DND-41 (cell line): ENCODE measurements at regions not wholly inside any gene's neighbourhood (a gene's known extent, or its start where the extent isn't known, plus 50 kb on each side); places are given as distances from the start of the nearest gene placed in this dataset.

Experiments used
- ATAC-seq: fragments of 200-7000 bp; cut with Tn5 transposase; 3 replicates; pipeline ENCODE4 v1.9.1; 2021; ENCODE audit warnings: low read depth; ENCODE audit not compliant: insufficient read depth
- DNase-seq: peaks from one replicate; pipeline ENCODE4 v3.0.0-alpha.2; 2020
- H2AFZ ChIP-seq: 2 replicates; pipeline ENCODE4 v1.6.0; 2012; ENCODE audit warnings: low read depth, low read length
- H3K27ac ChIP-seq: 2 replicates; pipeline ENCODE4 v1.5.1; 2012; ENCODE audit warnings: low read length, inconsistent platforms
- H3K27me3 ChIP-seq: fragments of 200-600 bp; sonication (generic); 2 replicates; pipeline ENCODE4 v1.6.0; 2012; ENCODE audit warnings: low read length, mild to moderate bottlenecking, inconsistent platforms; ENCODE audit not compliant: insufficient read depth, poor library complexity
- H3K36me3 ChIP-seq: 2 replicates; pipeline ENCODE4 v1.5.1; 2012; ENCODE audit warnings: low read length, inconsistent platforms; ENCODE audit not compliant: insufficient read depth
- H3K4me1 ChIP-seq: 2 replicates; pipeline ENCODE4 v1.5.1; 2012; ENCODE audit warnings: mild to moderate bottlenecking, low read length; ENCODE audit not compliant: insufficient read depth
- H3K4me2 ChIP-seq: 2 replicates; pipeline ENCODE4 v1.6.0; 2012; ENCODE audit warnings: mild to moderate bottlenecking, moderate library complexity, low read length, inconsistent platforms; ENCODE audit not compliant: insufficient read depth
- H3K4me3 ChIP-seq, 2 experiments: fragments of 200-600 bp in 1 of 2; shearing (Covaris generic) in 1 of 2; 2 replicates each; pipeline ENCODE4 v1.5.1; 2012 to 2016; ENCODE audit warnings: inconsistent platforms in 2 of 2, low read length in 2 of 2, mild to moderate bottlenecking in 2 of 2, low read depth in 1 of 2, moderate library complexity in 1 of 2
- H3K79me2 ChIP-seq: 2 replicates; pipeline ENCODE4 v1.6.0; 2012; ENCODE audit warnings: low read length, inconsistent platforms; ENCODE audit not compliant: insufficient read depth
- H3K9ac ChIP-seq: 2 replicates; pipeline ENCODE4 v1.6.0; 2012; ENCODE audit warnings: low read depth, mild to moderate bottlenecking, inconsistent platforms, low read length, moderate library complexity
- H3K9me3 ChIP-seq: 2 replicates; pipeline ENCODE4 v1.5.1; 2012; ENCODE audit warnings: low read length, moderate library complexity, mild to moderate bottlenecking, inconsistent platforms; ENCODE audit not compliant: insufficient read depth, severe bottlenecking
- H4K20me1 ChIP-seq: 2 replicates; pipeline ENCODE4 v1.6.0; 2012; ENCODE audit warnings: low read length; ENCODE audit not compliant: insufficient read depth
- EZH2 ChIP-seq: IDR thresholded peaks from 3 replicates; pipeline ENCODE4 v1.6.1; 2012; ENCODE audit warnings: borderline replicate concordance, low read depth, mild to moderate bottlenecking, moderate library complexity, low read length, inconsistent platforms; ENCODE audit not compliant: severe bottlenecking
- TF ChIP-seq, protein P1 (sequence below): IDR thresholded peaks from 2 replicates; pipeline ENCODE4 v1.5.1; 2012; ENCODE audit warnings: borderline replicate concordance, low read length, moderate library complexity, mild to moderate bottlenecking; ENCODE audit not compliant: poor library complexity, severe bottlenecking; ENCODE audit errors: extremely low read depth

DNA sequence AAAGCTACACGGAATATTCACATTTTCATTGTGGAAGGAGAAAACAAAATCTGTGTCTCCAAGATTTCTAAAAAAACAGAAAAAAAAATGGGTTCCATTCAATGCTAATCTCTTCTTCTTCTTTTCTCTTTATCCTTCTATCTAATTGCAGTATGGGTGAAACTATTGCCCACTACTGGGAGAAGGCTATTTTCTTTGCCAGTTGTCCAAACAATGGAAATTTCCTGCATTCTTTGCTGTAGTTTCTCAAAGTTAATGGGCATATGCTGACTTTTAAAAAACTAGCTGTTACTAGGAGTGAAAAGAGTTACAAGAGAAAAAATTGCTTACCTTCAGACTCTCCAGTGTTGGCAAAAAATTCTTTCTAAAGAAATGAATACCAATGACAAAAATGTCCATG is 179.3 kb upstream of the ANKRD28 start:
- Histone ChIP-seq H3K27ac (no peak overlapping the region), H3K9ac (no peak overlapping the region), H3K4me2 (no peak overlapping the region), H3K79me2 (no peaks in the 10 kb centered on the region), H3K9me3 (no peaks in the 10 kb centered on the region), H3K36me3 (no peaks in the 10 kb centered on the region), H3K4me1 (no peaks in the 10 kb centered on the region), H3K27me3 (no peaks in the 10 kb centered on the region), H2AFZ (no peak overlapping the region), H3K4me3 (no peak overlapping the region), H4K20me1 (no peaks in the 10 kb centered on the region)
- ATAC-seq (no peak), DNase-seq (no peak)
- TF ChIP-seq, protein P1, sequence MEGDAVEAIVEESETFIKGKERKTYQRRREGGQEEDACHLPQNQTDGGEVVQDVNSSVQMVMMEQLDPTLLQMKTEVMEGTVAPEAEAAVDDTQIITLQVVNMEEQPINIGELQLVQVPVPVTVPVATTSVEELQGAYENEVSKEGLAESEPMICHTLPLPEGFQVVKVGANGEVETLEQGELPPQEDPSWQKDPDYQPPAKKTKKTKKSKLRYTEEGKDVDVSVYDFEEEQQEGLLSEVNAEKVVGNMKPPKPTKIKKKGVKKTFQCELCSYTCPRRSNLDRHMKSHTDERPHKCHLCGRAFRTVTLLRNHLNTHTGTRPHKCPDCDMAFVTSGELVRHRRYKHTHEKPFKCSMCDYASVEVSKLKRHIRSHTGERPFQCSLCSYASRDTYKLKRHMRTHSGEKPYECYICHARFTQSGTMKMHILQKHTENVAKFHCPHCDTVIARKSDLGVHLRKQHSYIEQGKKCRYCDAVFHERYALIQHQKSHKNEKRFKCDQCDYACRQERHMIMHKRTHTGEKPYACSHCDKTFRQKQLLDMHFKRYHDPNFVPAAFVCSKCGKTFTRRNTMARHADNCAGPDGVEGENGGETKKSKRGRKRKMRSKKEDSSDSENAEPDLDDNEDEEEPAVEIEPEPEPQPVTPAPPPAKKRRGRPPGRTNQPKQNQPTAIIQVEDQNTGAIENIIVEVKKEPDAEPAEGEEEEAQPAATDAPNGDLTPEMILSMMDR = no peak
- no peak for TF ChIP-seq EZH2

DNA sequence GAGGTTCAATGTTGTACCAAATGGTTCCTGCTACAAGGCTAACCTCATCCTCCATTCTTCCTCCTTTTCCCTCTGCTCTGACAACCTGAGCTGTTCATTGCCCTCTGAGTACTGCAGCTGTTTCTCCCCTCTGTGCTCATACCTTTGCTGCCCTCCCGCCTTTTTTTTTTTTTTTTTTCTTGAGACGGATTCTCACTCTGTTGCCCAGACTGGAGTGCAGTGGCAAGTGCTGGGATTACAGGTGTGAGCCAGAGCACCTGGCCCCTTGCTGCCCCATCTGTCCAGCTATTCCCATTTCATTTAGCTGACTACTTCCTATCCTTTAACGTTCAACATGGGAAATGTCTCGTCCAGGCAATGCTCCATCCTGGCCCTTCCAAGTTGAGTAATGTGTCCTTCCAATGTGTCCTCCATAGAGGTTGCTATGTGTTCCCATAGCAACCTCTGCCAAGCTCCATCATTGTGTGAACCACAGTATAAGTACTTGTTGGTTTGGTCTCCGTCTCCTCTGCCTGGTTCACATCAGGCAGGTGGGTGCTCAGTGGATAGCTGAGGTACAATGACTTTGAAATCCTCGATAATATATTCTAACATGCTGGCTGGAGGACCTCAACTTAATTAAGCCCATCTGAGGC is 179.9 kb upstream of the ANKRD28 start:
- Histone ChIP-seq H3K9ac (no peak overlapping the region), H3K36me3 (no peaks in the 10 kb centered on the region), H3K27me3 (no peaks in the 10 kb centered on the region), H3K4me3 (no peak overlapping the region), H3K4me1 (no peaks in the 10 kb centered on the region), H2AFZ (no peak overlapping the region), H4K20me1 (no peaks in the 10 kb centered on the region), H3K79me2 (no peaks in the 10 kb centered on the region), H3K9me3 (no peaks in the 10 kb centered on the region), H3K27ac (no peak overlapping the region), H3K4me2 (no peak overlapping the region)
- DNase-seq = no peak
- TF ChIP-seq, protein P1 = no peak
- TF ChIP-seq EZH2 = no peak
- no peak for ATAC-seq

DNA sequence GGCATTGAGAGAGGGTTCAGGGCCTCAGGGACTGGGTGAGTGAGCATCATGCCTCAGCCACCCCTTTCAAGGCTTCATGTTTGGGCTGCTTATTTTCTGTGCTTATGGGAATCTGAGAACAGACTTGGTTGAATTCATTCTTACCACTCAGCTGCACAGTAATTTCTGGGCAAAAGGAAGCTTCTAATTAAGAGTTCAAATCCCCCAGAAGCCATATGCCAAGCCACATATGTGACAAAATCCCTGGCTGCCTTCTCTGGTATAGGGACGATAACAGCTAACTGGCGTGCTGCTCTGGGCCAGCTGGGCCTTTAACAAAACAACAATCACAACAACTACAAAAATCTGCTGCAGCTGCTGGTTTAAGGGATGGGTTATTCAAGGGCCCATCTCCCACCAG is 181.0 kb upstream of the ANKRD28 start:
- Histone ChIP-seq H2AFZ (no peak overlapping the region), H4K20me1 (no peaks in the 10 kb centered on the region), H3K27me3 (no peaks in the 10 kb centered on the region), H3K9me3 (no peaks in the 10 kb centered on the region), H3K36me3 (no peaks in the 10 kb centered on the region), H3K79me2 (no peaks in the 10 kb centered on the region), H3K4me3 (no peak overlapping the region), H3K9ac (no peak overlapping the region), H3K27ac (no peak overlapping the region), H3K4me1 (no peaks in the 10 kb centered on the region), H3K4me2 (no peak overlapping the region)
- ATAC-seq (no peak), DNase-seq (no peak)
- TF ChIP-seq, protein P1 = no peak
- TF ChIP-seq EZH2 = no peak

DNA sequence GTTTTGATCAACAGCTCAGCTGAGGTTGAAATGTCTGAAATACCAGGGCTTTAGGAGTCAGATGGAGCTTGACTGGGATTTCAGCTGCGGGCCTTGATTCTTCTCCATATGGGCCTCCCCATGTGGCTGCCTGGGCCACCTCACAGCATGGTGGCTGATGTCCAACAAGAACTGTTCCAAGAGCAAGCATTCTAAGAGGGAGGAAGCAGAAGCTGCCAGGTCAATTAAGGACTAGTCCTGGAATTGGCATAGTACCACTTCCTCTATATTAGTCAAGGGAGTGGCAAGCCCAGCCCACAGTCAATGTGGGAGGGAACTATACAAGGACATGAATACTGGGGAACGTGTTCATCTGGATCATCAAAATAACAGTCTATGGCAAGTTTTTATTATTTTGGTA is 181.7 kb upstream of the ANKRD28 start:
- Histone ChIP-seq H3K4me3 (no peak overlapping the region), H2AFZ (no peak overlapping the region), H3K9ac (no peak overlapping the region), H3K4me2 (no peak overlapping the region), H3K4me1 (no peaks in the 10 kb centered on the region), H3K27ac (no peak overlapping the region), H3K79me2 (no peaks in the 10 kb centered on the region), H4K20me1 (no peaks in the 10 kb centered on the region), H3K9me3 (no peaks in the 10 kb centered on the region), H3K27me3 (no peaks in the 10 kb centered on the region), H3K36me3 (no peaks in the 10 kb centered on the region)
- DNase-seq (no peak), ATAC-seq (no peak)
- TF ChIP-seq, protein P1 = no peak
- TF ChIP-seq EZH2 = no peak
